Panc1 (cell line): ENCODE measurements at regions not wholly inside any gene's neighbourhood (a gene's known extent, or its start where the extent isn't known, plus 50 kb on each side); places are given as distances from the start of the nearest gene placed in this dataset.
A peak's percentile ranks its signal among the peaks of the same experiment; 100 is the strongest.

Source experiments
- POLR2AphosphoS5 ChIP-seq: IDR thresholded peaks from 2 replicates; pipeline ENCODE4 v1.6.1; 2012; ENCODE audit warnings: mild to moderate bottlenecking, low read depth, low read length, moderate library complexity
- SIN3A ChIP-seq: IDR thresholded peaks from 2 replicates; pipeline ENCODE4 v1.6.1; 2012; ENCODE audit warnings: low read depth, mild to moderate bottlenecking, low read length, moderate library complexity, borderline replicate concordance; ENCODE audit not compliant: insufficient read depth
- TF ChIP-seq, protein P1 (sequence below), 2 experiments: IDR thresholded peaks; 2 replicates each; pipeline ENCODE4 v1.6.1; 2011 to 2012; ENCODE audit warnings: low read depth in 2 of 2, control low read depth in 1 of 2, low read length in 1 of 2, mild to moderate bottlenecking in 1 of 2, moderate library complexity in 1 of 2; ENCODE audit not compliant: insufficient read depth in 1 of 2
- TF ChIP-seq, protein P2 (sequence below): fragments of 450-650 bp; IDR thresholded peaks from 2 replicates; pipeline ENCODE4 v1.5.1; 2017; ENCODE audit warnings: mild to moderate bottlenecking

- TF ChIP-seq, protein P1, sequence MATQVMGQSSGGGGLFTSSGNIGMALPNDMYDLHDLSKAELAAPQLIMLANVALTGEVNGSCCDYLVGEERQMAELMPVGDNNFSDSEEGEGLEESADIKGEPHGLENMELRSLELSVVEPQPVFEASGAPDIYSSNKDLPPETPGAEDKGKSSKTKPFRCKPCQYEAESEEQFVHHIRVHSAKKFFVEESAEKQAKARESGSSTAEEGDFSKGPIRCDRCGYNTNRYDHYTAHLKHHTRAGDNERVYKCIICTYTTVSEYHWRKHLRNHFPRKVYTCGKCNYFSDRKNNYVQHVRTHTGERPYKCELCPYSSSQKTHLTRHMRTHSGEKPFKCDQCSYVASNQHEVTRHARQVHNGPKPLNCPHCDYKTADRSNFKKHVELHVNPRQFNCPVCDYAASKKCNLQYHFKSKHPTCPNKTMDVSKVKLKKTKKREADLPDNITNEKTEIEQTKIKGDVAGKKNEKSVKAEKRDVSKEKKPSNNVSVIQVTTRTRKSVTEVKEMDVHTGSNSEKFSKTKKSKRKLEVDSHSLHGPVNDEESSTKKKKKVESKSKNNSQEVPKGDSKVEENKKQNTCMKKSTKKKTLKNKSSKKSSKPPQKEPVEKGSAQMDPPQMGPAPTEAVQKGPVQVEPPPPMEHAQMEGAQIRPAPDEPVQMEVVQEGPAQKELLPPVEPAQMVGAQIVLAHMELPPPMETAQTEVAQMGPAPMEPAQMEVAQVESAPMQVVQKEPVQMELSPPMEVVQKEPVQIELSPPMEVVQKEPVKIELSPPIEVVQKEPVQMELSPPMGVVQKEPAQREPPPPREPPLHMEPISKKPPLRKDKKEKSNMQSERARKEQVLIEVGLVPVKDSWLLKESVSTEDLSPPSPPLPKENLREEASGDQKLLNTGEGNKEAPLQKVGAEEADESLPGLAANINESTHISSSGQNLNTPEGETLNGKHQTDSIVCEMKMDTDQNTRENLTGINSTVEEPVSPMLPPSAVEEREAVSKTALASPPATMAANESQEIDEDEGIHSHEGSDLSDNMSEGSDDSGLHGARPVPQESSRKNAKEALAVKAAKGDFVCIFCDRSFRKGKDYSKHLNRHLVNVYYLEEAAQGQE (IDR thresholded peaks at IDR 0.05; ENCODE audit: insufficient read depth in 1 of 2, low read depth in 2 of 2, low read length in 1 of 2) = no peak
- TF ChIP-seq, protein P2, sequence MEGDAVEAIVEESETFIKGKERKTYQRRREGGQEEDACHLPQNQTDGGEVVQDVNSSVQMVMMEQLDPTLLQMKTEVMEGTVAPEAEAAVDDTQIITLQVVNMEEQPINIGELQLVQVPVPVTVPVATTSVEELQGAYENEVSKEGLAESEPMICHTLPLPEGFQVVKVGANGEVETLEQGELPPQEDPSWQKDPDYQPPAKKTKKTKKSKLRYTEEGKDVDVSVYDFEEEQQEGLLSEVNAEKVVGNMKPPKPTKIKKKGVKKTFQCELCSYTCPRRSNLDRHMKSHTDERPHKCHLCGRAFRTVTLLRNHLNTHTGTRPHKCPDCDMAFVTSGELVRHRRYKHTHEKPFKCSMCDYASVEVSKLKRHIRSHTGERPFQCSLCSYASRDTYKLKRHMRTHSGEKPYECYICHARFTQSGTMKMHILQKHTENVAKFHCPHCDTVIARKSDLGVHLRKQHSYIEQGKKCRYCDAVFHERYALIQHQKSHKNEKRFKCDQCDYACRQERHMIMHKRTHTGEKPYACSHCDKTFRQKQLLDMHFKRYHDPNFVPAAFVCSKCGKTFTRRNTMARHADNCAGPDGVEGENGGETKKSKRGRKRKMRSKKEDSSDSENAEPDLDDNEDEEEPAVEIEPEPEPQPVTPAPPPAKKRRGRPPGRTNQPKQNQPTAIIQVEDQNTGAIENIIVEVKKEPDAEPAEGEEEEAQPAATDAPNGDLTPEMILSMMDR = peak; percentile 84
- TF ChIP-seq POLR2AphosphoS5 = no peak
- no peak for TF ChIP-seq SIN3A
Observed at GRCh38 chr13:24053519-24054251, 106.8 kb upstream of the SPATA13 start.
